ENCODE measurements at regions not wholly inside any gene's neighbourhood (a gene's known extent, or its start where the extent isn't known, plus 50 kb on each side); places are given as distances from the start of the nearest gene placed in this dataset.
A peak's percentile ranks its signal among the peaks of the same experiment; 100 is the strongest.

DNA sequence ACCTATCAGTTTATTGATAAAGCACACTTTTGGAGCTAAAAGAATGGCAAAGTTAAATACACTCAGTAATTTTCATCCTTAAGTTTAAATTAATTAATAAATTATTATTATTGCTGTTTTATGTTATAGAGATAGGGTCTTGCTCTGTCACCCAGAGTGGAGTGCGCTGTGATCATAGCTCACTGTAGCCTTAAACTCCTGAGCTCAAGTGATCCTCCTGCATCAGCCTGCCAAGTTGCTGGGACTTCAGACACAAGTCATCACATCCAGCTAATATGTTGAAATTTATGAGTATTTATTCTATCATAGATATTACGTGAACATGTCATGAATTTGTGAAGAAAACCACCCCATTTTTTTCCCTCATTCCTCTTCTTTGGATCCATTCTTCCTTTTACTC lies 64.2 kb downstream of the GJA1 start:
- H3K4me1 Mint-ChIP-seq = peaks cover 13% of the 10 kb centered on the region
- ATAC-seq (no peak), DNase-seq (no peak)
- H3K27me3 Mint-ChIP-seq = no peaks in the 10 kb centered on the region
- H3K9me3 Mint-ChIP-seq = no peaks in the 10 kb centered on the region
- H3K27ac Mint-ChIP-seq = no peak overlapping the region
- no peak overlapping the region for H3K4me3 Mint-ChIP-seq

DNA sequence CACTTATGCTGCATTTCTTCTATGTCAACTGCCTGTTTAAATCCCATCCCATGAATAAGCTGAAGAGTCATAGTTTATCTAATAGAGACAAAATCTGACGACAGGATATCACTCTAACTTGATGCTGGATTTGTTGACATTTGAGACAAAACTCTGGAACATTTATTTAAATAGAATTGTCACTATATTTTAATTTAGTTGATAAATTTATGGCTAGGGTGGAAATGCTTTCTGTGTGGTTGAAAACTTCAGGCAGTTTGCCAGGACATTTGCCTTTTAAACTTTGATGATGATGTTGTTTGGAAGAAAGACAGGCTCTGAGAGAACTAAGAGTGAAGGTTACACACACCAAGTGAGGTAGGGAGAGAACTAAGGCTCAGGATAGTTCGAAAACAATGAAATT lies 68.1 kb downstream of the GJA1 start:
- Mint-ChIP-seq H3K4me3 (no peak overlapping the region), H3K9me3 (no peaks in the 10 kb centered on the region), H3K27me3 (no peaks in the 10 kb centered on the region), H3K27ac (no peak overlapping the region), H3K4me1 (peaks cover 13% of the 10 kb centered on the region)
- ATAC-seq (no peak), DNase-seq (no peak)

DNA sequence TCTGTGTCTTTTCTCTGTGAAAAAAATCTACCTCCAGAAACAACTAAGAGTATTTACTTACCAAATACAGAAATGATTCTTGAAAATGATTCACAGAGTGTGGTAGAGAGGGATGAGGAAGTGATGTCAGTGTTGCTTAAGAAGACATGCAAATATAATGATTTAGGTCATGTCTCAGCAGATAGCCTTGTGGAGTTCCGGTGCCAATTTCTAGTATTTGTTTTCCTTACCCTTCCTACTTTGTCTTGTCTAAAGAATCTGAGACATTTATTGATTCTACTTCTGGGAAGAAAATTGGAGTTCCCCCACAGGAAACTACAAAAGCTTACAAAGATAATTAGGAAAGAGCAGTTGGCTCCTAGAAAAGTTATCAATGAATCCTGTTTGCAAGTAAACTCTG lies 68.8 kb downstream of the GJA1 start:
- peak; percentile 76 for ATAC-seq
- no peaks in the 10 kb centered on the region for H3K27me3 Mint-ChIP-seq
- H3K4me1 Mint-ChIP-seq = peaks cover 13% of the 10 kb centered on the region
- no peak for DNase-seq
- H3K27ac Mint-ChIP-seq = no peak overlapping the region
- H3K4me3 Mint-ChIP-seq = no peak overlapping the region
- H3K9me3 Mint-ChIP-seq = no peaks in the 10 kb centered on the region

GRCh38 chr6:121505284-121505683 lies 69.8 kb downstream of the GJA1 start:
- Mint-ChIP-seq H3K4me3 (no peak overlapping the region), H3K9me3 (no peaks in the 10 kb centered on the region), H3K27me3 (no peaks in the 10 kb centered on the region), H3K27ac (no peak overlapping the region), H3K4me1 (peaks cover 13% of the 10 kb centered on the region)
- ATAC-seq (no peak), DNase-seq (no peak)

GRCh38 chr6:121506761-121507754 lies 71.6 kb downstream of the GJA1 start:
- H3K4me1 Mint-ChIP-seq = peaks cover 13% of the 10 kb centered on the region
- no peak overlapping the region for H3K4me3 Mint-ChIP-seq
- DNase-seq = no peak
- H3K9me3 Mint-ChIP-seq = no peaks in the 10 kb centered on the region
- no peak for ATAC-seq
- no peak overlapping the region for H3K27ac Mint-ChIP-seq
- no peaks in the 10 kb centered on the region for H3K27me3 Mint-ChIP-seq

GRCh38 chr6:121510568-121511177 lies 75.2 kb downstream of the GJA1 start:
- Mint-ChIP-seq H3K4me1 (no peaks in the 10 kb centered on the region), H3K27ac (peak overlapping the region in 1 of 2 donors; percentile 31), H3K27me3 (no peaks in the 10 kb centered on the region), H3K9me3 (no peaks in the 10 kb centered on the region), H3K4me3 (no peak overlapping the region)
- no peak for DNase-seq
- ATAC-seq = no peak

DNA sequence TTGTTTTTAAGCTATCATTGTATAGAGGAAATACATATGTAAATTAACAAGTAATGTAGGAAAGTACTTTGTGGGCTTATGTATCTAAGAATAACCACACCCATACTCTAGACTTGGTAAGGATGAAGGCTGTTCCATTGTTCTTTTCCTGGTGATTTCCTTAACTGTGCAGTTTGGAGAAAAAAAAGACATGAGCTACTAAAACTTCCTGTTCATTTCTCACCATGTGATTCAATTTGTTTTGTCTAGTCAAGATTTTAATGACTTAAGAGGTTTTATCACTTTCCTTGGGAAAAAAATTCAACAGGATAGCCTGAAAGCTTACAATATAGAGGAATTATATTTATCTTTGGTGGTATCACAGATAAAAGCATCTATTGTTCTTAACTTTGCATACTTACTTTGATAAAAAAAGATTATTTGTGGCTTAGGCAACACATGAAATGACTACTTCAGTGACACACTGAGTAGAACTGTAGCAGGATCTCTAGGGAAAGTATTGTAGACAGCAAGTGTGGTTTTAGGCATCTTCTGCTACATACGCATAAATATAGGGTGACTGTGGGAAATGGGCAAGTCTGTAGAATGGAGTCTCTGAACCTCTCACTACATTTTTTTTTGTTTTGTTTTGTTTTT lies 80.3 kb downstream of the GJA1 start:
- no peak overlapping the region for H3K27ac Mint-ChIP-seq
- DNase-seq = no peak
- no peak for ATAC-seq
- H3K9me3 Mint-ChIP-seq = no peaks in the 10 kb centered on the region
- no peak overlapping the region for H3K4me3 Mint-ChIP-seq
- H3K27me3 Mint-ChIP-seq = no peaks in the 10 kb centered on the region
- H3K4me1 Mint-ChIP-seq = no peaks in the 10 kb centered on the region

DNA sequence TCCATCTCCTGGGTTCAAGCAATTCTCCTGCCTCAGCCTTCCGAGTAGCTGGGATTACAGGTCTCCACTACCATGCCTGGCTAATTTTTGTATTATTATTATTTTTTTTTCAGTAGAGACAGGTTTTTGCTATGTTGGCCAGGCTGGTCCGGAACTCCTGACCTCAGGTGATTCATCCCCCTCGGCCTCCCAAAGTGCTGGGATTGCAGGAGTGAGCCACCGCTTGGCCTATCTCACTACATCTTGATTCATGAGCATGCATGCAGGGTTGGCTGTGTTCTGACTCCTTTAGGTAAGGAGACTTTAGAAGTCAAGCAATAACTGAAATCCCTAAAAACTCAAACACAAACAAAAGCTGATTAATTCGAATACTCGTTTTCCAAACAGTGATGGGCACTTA lies 80.9 kb downstream of the GJA1 start:
- Mint-ChIP-seq H3K4me1 (no peaks in the 10 kb centered on the region), H3K27ac (no peak overlapping the region), H3K27me3 (no peaks in the 10 kb centered on the region), H3K9me3 (no peaks in the 10 kb centered on the region), H3K4me3 (no peak overlapping the region)
- ATAC-seq = no peak
- no peak for DNase-seq

DNA sequence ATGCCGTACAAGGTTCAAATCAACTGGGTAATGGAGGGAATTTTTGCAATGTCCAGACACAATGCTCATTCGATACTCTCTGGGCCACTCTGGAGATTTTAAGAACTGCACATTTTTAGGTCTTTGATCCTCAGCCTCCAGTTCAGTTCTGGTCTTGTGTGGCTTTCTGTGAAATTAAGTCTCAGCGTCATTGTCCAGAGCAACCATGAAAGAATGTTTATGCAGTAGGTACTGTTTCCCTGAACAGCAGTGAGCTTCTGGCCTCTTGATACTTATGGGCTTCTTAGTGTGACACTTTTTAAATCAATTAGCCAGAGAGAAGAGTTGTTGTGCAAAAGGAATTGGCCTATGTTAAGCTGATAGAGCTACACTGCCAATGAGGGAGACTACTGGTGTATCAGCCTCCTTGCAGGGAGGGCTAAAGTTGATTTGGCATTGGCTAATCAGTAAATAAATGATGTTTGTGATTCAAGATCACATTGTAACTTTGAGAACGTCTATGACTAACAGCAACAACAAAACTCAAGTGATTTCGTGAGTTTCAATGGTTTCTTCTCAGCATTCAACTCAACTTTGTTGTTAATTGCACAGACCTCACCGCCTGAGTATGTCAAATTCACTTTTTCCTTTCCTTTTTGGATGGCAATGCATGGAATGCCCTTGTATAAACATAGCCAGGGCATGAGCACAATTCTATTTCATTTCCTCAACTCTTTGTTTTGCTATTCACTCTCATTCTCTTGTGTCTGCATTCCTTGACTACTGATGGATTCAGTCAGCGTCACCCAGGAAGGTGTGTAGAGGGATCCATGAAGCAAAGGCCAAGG lies 85.1 kb downstream of the GJA1 start:
- Mint-ChIP-seq H3K9me3 (no peaks in the 10 kb centered on the region), H3K27ac (peak overlapping the region in 1 of 2 donors; percentile 6), H3K4me3 (no peak overlapping the region), H3K4me1 (no peaks in the 10 kb centered on the region), H3K27me3 (no peaks in the 10 kb centered on the region)
- no peak for ATAC-seq
- no peak for DNase-seq

GRCh38 chr6:121521164-121521555 lies 85.7 kb downstream of the GJA1 start:
- H3K4me3 Mint-ChIP-seq = no peak overlapping the region

DNA sequence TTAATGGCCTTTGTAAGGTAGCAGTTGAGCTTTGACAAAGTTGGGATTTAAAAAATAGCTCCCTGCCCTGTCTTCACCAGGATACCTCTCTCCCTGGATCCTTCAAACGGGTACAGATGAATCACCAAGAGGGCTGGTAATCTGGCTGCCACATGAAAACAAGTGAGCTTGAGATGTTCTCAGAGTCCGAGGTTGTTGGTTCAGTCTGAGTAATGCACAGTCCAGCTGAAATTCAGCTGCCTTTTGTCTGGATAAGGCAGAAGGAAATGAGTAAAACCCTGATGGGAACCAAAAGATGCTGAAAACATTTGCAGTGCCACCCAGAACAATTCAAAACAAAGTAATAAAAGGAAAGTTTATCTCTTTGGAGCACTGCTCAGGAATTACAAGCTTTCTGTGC lies 86.8 kb downstream of the GJA1 start:
- Mint-ChIP-seq H3K27me3 (no peaks in the 10 kb centered on the region), H3K4me3 (no peak overlapping the region), H3K27ac (no peak overlapping the region), H3K9me3 (no peaks in the 10 kb centered on the region), H3K4me1 (no peaks in the 10 kb centered on the region)
- ATAC-seq (no peak), DNase-seq (no peak)

More at GRCh38 chr6:121521164-121521555, 85.7 kb downstream of the GJA1 start:
- no peaks in the 10 kb centered on the region for H3K27me3 Mint-ChIP-seq
- H3K4me1 Mint-ChIP-seq = no peaks in the 10 kb centered on the region
- H3K27ac Mint-ChIP-seq = peak overlapping the region in 1 of 2 donors; percentile 6
- DNase-seq (no peak), ATAC-seq (no peak)
- no peaks in the 10 kb centered on the region for H3K9me3 Mint-ChIP-seq

DNA sequence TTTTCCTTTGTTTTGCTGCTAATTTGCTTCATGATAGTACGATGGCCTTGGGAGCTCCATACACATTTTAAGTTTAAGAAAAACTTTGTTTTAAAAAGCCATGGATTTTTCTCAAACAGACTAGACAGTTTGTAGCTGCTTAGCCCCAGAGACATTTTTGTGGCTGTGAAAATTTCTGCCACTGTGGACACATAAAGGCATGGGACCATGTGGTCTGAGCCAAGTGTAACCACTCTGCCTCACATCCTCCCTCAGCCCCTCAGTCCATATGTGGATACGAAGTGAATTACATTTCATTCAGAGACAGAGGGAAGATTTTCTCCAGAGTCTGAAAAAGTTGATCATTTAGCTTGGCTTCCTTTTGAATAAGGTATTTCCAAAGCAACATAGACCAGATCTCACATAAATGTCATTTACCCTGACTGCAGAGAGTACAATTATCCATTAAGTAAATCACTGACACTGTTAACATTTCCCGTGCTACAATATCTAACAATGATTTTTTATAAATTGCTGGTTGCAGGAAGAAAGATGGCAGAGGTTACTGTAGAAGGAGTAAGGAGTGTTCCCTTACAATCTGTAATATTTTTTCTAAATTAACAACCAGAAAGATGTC lies 87.4 kb downstream of the GJA1 start:
- Mint-ChIP-seq H3K4me3 (no peak overlapping the region), H3K9me3 (no peaks in the 10 kb centered on the region), H3K27ac (no peak overlapping the region), H3K27me3 (no peaks in the 10 kb centered on the region), H3K4me1 (no peaks in the 10 kb centered on the region)
- no peak for DNase-seq
- no peak for ATAC-seq

DNA sequence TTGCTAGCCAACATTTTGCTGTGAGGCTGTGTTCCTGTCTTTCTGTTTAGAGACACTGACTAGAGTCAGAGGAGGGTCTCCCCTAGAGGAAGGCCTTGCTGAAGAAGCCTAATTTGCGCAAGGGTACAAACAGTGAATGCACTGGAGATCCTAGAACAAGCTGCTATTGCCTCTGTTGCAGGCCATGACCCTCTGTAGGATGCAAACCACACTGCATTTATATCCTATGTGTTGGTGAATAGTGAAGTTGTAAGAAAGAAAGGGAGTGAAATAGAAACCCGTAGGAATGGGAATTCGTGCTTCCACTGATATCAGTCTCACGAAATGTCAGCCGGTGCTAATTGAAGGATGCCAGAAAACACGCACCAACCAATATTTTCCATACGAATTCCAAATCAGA lies 88.2 kb downstream of the GJA1 start:
- Mint-ChIP-seq H3K4me1 (no peaks in the 10 kb centered on the region), H3K9me3 (no peaks in the 10 kb centered on the region), H3K27me3 (no peaks in the 10 kb centered on the region), H3K4me3 (no peak overlapping the region), H3K27ac (no peak overlapping the region)
- DNase-seq = no peak
- ATAC-seq = no peak

DNA sequence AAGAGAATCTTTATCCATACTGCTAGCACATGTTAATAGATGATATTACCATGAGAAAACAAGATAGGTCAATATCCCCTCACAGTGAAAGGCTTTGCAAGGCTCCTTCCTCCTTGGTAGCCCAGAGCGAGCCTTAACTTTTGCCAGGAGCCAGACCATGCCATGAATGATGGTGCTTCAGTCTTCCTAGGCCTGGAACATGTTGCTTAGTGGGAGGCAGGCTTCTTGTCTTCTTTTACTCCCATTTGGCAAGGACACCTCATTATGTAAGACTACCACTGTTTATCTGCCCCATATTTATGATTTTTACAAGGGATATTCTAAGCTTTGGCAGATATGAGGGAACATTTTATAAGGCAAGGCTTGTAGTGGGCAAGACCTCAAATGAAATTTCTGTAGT lies 90.8 kb downstream of the GJA1 start:
- no peaks in the 10 kb centered on the region for H3K9me3 Mint-ChIP-seq
- DNase-seq (no peak), ATAC-seq (no peak)
- H3K27me3 Mint-ChIP-seq = no peaks in the 10 kb centered on the region
- no peak overlapping the region for H3K4me3 Mint-ChIP-seq
- H3K4me1 Mint-ChIP-seq = no peaks in the 10 kb centered on the region
- H3K27ac Mint-ChIP-seq = no peak overlapping the region

DNA sequence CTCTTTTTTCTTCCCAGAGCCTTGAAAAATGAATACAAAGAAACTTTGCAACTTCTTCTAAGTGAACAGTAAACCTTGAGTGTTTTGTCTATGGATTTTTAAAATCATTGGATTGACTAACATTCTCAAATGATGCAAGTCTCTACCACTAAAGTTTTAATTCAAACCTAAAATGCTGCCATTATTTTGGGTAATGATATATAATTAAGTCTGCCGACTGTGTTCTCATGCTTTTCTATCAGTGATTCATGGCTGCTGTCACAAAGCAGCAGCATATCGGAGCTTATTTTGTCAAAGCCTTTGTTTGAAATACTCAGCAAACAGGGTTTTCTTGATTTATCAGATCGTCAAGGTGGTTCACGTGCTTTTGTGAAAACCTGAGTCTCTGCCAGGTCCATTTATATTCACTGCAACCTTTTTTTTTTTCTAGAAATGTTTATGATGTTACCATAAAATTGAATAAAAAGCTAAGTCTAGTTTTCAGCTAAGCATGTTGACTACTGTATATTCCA lies 96.3 kb downstream of the GJA1 start:
- Mint-ChIP-seq H3K9me3 (no peaks in the 10 kb centered on the region), H3K4me3 (no peak overlapping the region), H3K27me3 (no peaks in the 10 kb centered on the region)

More for the DNA sequence above, 96.3 kb downstream of the GJA1 start:
- DNase-seq (no peak), ATAC-seq (no peak)
- Mint-ChIP-seq H3K4me1 (no peaks in the 10 kb centered on the region), H3K27ac (no peak overlapping the region)
